SK-N-SH (cell line): ENCODE measurements at regions not wholly inside any gene's neighbourhood (a gene's known extent, or its start where the extent isn't known, plus 50 kb on each side); places are given as distances from the start of the nearest gene placed in this dataset.

ENCODE experiments used
- CTCF ChIA-PET: fragments of 300-600, 350-600 bp; formaldehyde crosslinking; extraction: SDS; loops from one replicate; lab custom pipeline; 2021; lab: Yijun Ruan, JAX
- POLR2A ChIA-PET: fragments of 350-600 bp; sonication (Branson Sonifier 250); formaldehyde crosslinking; extraction: SDS; loops from one replicate; lab custom pipeline; 2020; ENCODE audit warnings: antibody characterized with exemption, inconsistent platforms; lab: Yijun Ruan, JAX
- DNase-seq: peaks from one replicate; pipeline ENCODE4 v3.0.0; 2012
- H2AFZ ChIP-seq: fragments of 200-600 bp; sonication (generic); 2 replicates; pipeline ENCODE4 v1.8.1; 2016; ENCODE audit warnings: antibody characterized with exemption, mild to moderate bottlenecking, low read depth
- H3F3A ChIP-seq: fragments of 200-600 bp; sonication (generic); replicated peaks from 2 replicates; pipeline ENCODE3; 2016; ENCODE audit warnings: antibody characterized with exemption, mild to moderate bottlenecking; ENCODE audit not compliant: insufficient read depth
- H3K27ac ChIP-seq, 2 experiments: fragments of 200-500 bp in 1 of 2; fragments of 200-600 bp in 1 of 2; sonication (Bioruptor generic) in 1 of 2; sonication (generic), shearing (Covaris generic) in 1 of 2; 2 replicates each; pipeline versions ENCODE4 v1.5.1 to v1.6.1; 2014 to 2016; ENCODE audit warnings: low read depth in 2 of 2, inconsistent platforms in 1 of 2, low read length in 1 of 2, mild to moderate bottlenecking in 1 of 2, mixed read lengths in 1 of 2
- H3K27me3 ChIP-seq: fragments of 200-600 bp; sonication (generic), shearing (Covaris generic); 2 replicates; pipeline ENCODE4 v1.6.1; 2016; ENCODE audit warnings: mixed run types; ENCODE audit not compliant: insufficient read depth
- H3K36me3 ChIP-seq, 2 experiments: fragments of 200-500 bp in 1 of 2; fragments of 200-600 bp in 1 of 2; sonication (Bioruptor generic) in 1 of 2; sonication (generic) in 1 of 2; replicated peaks in 1 of 2; 2 replicates each; pipeline versions ENCODE3 to v1.5.1; 2014 to 2016; ENCODE audit warnings: low read length in 1 of 2, mild to moderate bottlenecking in 1 of 2; ENCODE audit not compliant: insufficient read depth in 2 of 2, control insufficient read depth in 1 of 2
- H3K4me1 ChIP-seq, 2 experiments: fragments of 200-500 bp in 1 of 2; fragments of 200-600 bp in 1 of 2; sonication (Bioruptor generic) in 1 of 2; sonication (generic), shearing (Covaris generic) in 1 of 2; 2 replicates each; pipeline versions ENCODE4 v1.5.1 to v1.6.1; 2014 to 2016; ENCODE audit warnings: low read depth in 1 of 2, low read length in 1 of 2, mixed run types in 1 of 2; ENCODE audit not compliant: insufficient read depth in 2 of 2, control insufficient read depth in 1 of 2
- H3K4me2 ChIP-seq: fragments of 200-600 bp; sonication (generic), shearing (Covaris generic); 2 replicates; pipeline ENCODE4 v1.6.1; 2017; ENCODE audit warnings: mixed run types
- H3K4me3 ChIP-seq, 2 experiments: fragments of 200-500 bp in 1 of 2; fragments of 200-600 bp in 1 of 2; sonication (Bioruptor generic) in 1 of 2; sonication (generic), shearing (Covaris generic) in 1 of 2; 2 replicates each; pipeline versions ENCODE4 v1.5.1 to v1.8.1; 2014 to 2016; ENCODE audit warnings: low read depth in 2 of 2, inconsistent platforms in 1 of 2, low read length in 1 of 2, mild to moderate bottlenecking in 1 of 2, mixed read lengths in 1 of 2, moderate library complexity in 1 of 2
- H3K79me2 ChIP-seq: fragments of 200-600 bp; sonication (generic); 2 replicates; pipeline ENCODE4 v1.8.1; 2017; ENCODE audit warnings: mild to moderate bottlenecking; ENCODE audit not compliant: insufficient read depth
- H3K9ac ChIP-seq: fragments of 200-600 bp; sonication (generic); 2 replicates; pipeline ENCODE4 v1.6.1; 2017; ENCODE audit warnings: mixed run types
- H3K9me2 ChIP-seq: fragments of 200-600 bp; sonication (generic); 2 replicates; pipeline ENCODE4 v1.6.1; 2017; ENCODE audit warnings: mixed run types
- H3K9me3 ChIP-seq: fragments of 200-600 bp; sonication (generic); 2 replicates; pipeline ENCODE4 v1.6.1; 2017; ENCODE audit warnings: mixed run types, mild to moderate bottlenecking, moderate library complexity
- H4K20me1 ChIP-seq: fragments of 200-600 bp; sonication (generic); 2 replicates; pipeline ENCODE4 v1.6.1; 2017; ENCODE audit warnings: mild to moderate bottlenecking, mixed run types; ENCODE audit not compliant: insufficient read depth
- EP300 ChIP-seq, 2 experiments: IDR thresholded peaks; 2 replicates each; pipeline versions ENCODE4 v1.4.0 to v1.6.1; 2012; ENCODE audit warnings: borderline replicate concordance in 1 of 2, low read depth in 1 of 2, low read length in 1 of 2
- EZH2phosphoT487 ChIP-seq: fragments of 200-600 bp; sonication (generic); IDR thresholded peaks from 2 replicates; pipeline ENCODE4 v1.6.1; 2017; ENCODE audit warnings: low read depth, mixed run types, mild to moderate bottlenecking, antibody characterized with exemption, moderate library complexity, borderline replicate concordance
- JUND ChIP-seq: IDR thresholded peaks from 2 replicates; pipeline ENCODE4 v1.4.0; 2012
- MAX ChIP-seq: IDR thresholded peaks from 2 replicates; pipeline ENCODE4 v1.4.0; 2012; ENCODE audit warnings: low read depth
- MEF2A ChIP-seq: IDR thresholded peaks from 2 replicates; pipeline ENCODE4 v1.4.0; 2012; ENCODE audit warnings: low read depth, borderline replicate concordance
- NFIC ChIP-seq: IDR thresholded peaks from 2 replicates; pipeline ENCODE4 v1.4.0; 2012; ENCODE audit warnings: borderline replicate concordance
- PBX3 ChIP-seq: IDR thresholded peaks from 2 replicates; pipeline ENCODE4; 2012
- POLR2AphosphoS5 ChIP-seq: IDR thresholded peaks from 2 replicates; pipeline ENCODE4 v1.6.1; 2012; ENCODE audit warnings: low read depth, low read length
- REST ChIP-seq: IDR thresholded peaks from 2 replicates; pipeline ENCODE4 v1.6.1; 2012; ENCODE audit warnings: mild to moderate bottlenecking, low read depth, low read length, moderate library complexity
- RXRA ChIP-seq: IDR thresholded peaks from 2 replicates; pipeline ENCODE4 v1.4.0; 2012; ENCODE audit warnings: low read depth, mild to moderate bottlenecking, borderline replicate concordance
- TAF1 ChIP-seq: IDR thresholded peaks from 2 replicates; pipeline ENCODE4 v1.6.1; 2012; ENCODE audit warnings: low read depth, mild to moderate bottlenecking, low read length, moderate library complexity, borderline replicate concordance
- TEAD4 ChIP-seq: IDR thresholded peaks from 2 replicates; pipeline ENCODE4 v1.4.0; 2012; ENCODE audit warnings: mild to moderate bottlenecking, borderline replicate concordance; ENCODE audit not compliant: insufficient read depth
- USF1 ChIP-seq: IDR thresholded peaks from 2 replicates; pipeline ENCODE4 v1.4.0; 2012; ENCODE audit warnings: low read depth, borderline replicate concordance
- WGBS: methylation state at CpG from one replicate; pipeline ENCODE4 v1.1.6; 2017; ENCODE audit warnings: low lambda C conversion rate; 5-methylcytosine and 5-hydroxymethylcytosine counted together

- Histone ChIP-seq H3K4me3 (no peak overlapping the region), H3K27me3 (no peaks in the 10 kb centered on the region), H3K9me2 (no peaks in the 10 kb centered on the region), H3K9me3 (peaks cover 9% of the 10 kb centered on the region; the same call in 1 of the 2 replicates), H4K20me1 (no peaks in the 10 kb centered on the region), H3K4me1 (no peaks in the 10 kb centered on the region), H3K36me3 (no peaks in the 10 kb centered on the region), H3K27ac (no peak overlapping the region), H3F3A (no peaks in the 10 kb centered on the region), H2AFZ (no peak overlapping the region), H3K9ac (no peak overlapping the region), H3K4me2 (no peak overlapping the region), H3K79me2 (no peaks in the 10 kb centered on the region)
- no peak for TF ChIP-seq MEF2A
- TF ChIP-seq TEAD4: no peak
- TF ChIP-seq USF1: no peak
- TF ChIP-seq EZH2phosphoT487: no peak
- TF ChIP-seq EP300 (IDR thresholded peaks at IDR 0.05; ENCODE audit: borderline replicate concordance in 1 of 2, low read depth in 1 of 2, low read length in 1 of 2): no peak
- no peak for TF ChIP-seq TAF1
- no peak for TF ChIP-seq POLR2AphosphoS5
- CTCF ChIA-PET: no interaction called here
- WGBS: 69% methylated on average over 8 of the region's 8 CpGs
- no peak for DNase-seq
- POLR2A ChIA-PET: no interaction called here
These were observed 74.6 kb upstream of the MRPS6 start for GRCh38 chr21:33998809-33999208.

GRCh38 chr21:33998402-33998801, 75.0 kb upstream of the MRPS6 start:
- Histone ChIP-seq H3K4me2 (no peak overlapping the region), H2AFZ (no peak overlapping the region), H3K4me3 (no peak overlapping the region), H3K9me2 (no peaks in the 10 kb centered on the region), H3K79me2 (no peaks in the 10 kb centered on the region), H3K27me3 (no peaks in the 10 kb centered on the region), H3K27ac (no peak overlapping the region), H3K9me3 (peaks cover 9% of the 10 kb centered on the region; the same call in 1 of the 2 replicates), H3K9ac (no peak overlapping the region), H3F3A (no peaks in the 10 kb centered on the region), H3K4me1 (no peaks in the 10 kb centered on the region), H3K36me3 (no peaks in the 10 kb centered on the region), H4K20me1 (no peaks in the 10 kb centered on the region)
- ChIA-PET CTCF (no interaction called here), POLR2A (no interaction called here)
- DNase-seq: no peak
- WGBS: 6% methylated on average over 1 of the region's 1 CpG
- TF ChIP-seq JUND (no peak), REST (no peak), USF1 (no peak), EZH2phosphoT487 (no peak), NFIC (0 out of 2 replicates have a peak, but pooled peaks have one; percentile 21), PBX3 (no peak), RXRA (no peak), MAX (no peak), MEF2A (no peak)
